ENCODE measurements at regions not wholly inside any gene's neighbourhood (a gene's known extent, or its start where the extent isn't known, plus 50 kb on each side); places are given as distances from the start of the nearest gene placed in this dataset.

DNA sequence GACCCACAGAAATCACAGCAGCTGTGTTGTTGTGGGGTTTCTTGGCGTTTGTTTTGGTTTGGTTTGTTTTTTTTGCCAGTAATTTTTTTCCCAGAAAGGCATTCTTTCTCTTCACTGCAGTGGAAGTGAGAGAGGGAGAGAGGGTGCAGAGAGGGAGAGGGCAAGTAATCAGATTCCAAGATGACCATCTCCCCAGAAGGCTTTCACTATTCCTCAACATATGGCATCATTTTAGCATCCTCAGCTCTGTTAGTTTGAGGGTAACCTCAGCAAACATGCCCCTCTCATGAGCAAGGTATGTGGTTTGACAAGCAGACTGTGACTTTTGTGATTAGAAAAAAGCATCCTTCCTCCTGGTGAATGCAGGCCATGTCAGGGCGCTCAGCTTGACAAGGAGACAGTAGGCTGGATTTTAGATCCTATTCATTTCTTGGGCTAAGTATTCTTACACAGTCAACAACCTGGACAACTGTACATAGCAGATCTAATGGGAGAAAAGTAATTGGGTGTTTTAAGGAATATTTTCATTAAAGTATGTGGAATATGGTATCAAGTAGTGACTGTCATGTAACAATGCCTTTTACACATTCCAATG lies 86.3 kb upstream of the PIK3CG start:
- no peak for DNase-seq
- Mint-ChIP-seq H3K9me3 (no peaks in the 10 kb centered on the region), H3K27me3 (ENCODE audit: low read depth) (no peaks in the 10 kb centered on the region), H3K4me3 (no peak overlapping the region), H3K4me1 (ENCODE audit: low read depth) (peaks cover 4% of the 10 kb centered on the region), H3K27ac (no peak overlapping the region), H3K36me3 (ENCODE audit: low read depth) (no peaks in the 10 kb centered on the region)
- intact Hi-C loops (cut with micrococcal nuclease) = no loop called here
- CTCF ChIA-PET = interaction anchor here (0.6 kb wide), 1 partner anchor 42 kb away, joined by 3 read pairs; no protein-coding TSS in a partner anchor

GRCh38 chr7:106779877-106780276 lies 85.2 kb upstream of the PIK3CG start:
- peak; percentile 26 for DNase-seq
- no peaks in the 10 kb centered on the region for H3K9me3 Mint-ChIP-seq
- H3K36me3 Mint-ChIP-seq (ENCODE audit: low read depth) = no peaks in the 10 kb centered on the region
- H3K27me3 Mint-ChIP-seq (ENCODE audit: low read depth) = no peaks in the 10 kb centered on the region
- intact Hi-C loops (cut with micrococcal nuclease) = loop anchor here (5.0 kb wide), 1 partner anchor 603 kb away; no protein-coding TSS in a partner anchor
- no peak overlapping the region for H3K4me3 Mint-ChIP-seq
- no peak overlapping the region for H3K27ac Mint-ChIP-seq
- CTCF ChIA-PET = interaction anchor here (0.9 to 1.3 kb wide), 2 partner anchors 12 to 13 kb away, joined by 3 to 4 read pairs; no protein-coding TSS in a partner anchor
- peaks cover 2% of the 10 kb centered on the region for H3K4me1 Mint-ChIP-seq (ENCODE audit: low read depth)

DNA sequence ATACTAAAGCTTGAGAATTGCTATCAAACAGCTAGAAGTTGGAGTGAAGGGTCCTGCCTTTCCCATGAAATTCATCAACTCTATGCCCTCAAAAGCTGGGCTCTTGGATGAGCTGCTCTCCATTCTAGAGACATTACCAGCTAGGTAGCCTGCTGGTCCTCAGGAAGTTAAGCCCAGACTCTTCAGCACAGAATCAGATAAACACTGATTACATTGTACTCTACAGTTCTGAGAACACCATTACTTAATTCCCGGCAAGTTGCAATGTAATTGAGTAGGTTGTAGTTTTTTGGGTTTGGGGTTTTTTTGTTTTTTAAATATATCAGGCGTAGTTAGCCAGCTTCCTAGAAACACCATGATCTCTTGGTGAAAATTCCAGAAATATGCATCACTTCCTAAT lies 84.1 kb upstream of the PIK3CG start:
- no peak for DNase-seq
- intact Hi-C loops (cut with micrococcal nuclease) = loop anchor here (5.0 kb wide), 1 partner anchor 604 kb away; no protein-coding TSS in a partner anchor
- no peak overlapping the region for H3K4me3 Mint-ChIP-seq
- CTCF ChIA-PET = no interaction called here
- no peaks in the 10 kb centered on the region for H3K27me3 Mint-ChIP-seq (ENCODE audit: low read depth)
- H3K27ac Mint-ChIP-seq = no peak overlapping the region
- peaks cover 1% of the 10 kb centered on the region for H3K4me1 Mint-ChIP-seq (ENCODE audit: low read depth)
- H3K36me3 Mint-ChIP-seq (ENCODE audit: low read depth) = no peaks in the 10 kb centered on the region
- no peaks in the 10 kb centered on the region for H3K9me3 Mint-ChIP-seq

GRCh38 chr7:106781828-106782544 lies 83.1 kb upstream of the PIK3CG start:
- Mint-ChIP-seq H3K4me1 (ENCODE audit: low read depth) (no peaks in the 10 kb centered on the region), H3K36me3 (ENCODE audit: low read depth) (no peaks in the 10 kb centered on the region), H3K27ac (no peak overlapping the region), H3K4me3 (no peak overlapping the region), H3K9me3 (no peaks in the 10 kb centered on the region), H3K27me3 (ENCODE audit: low read depth) (no peaks in the 10 kb centered on the region)
- CTCF ChIA-PET = no interaction called here
- intact Hi-C loops (cut with micrococcal nuclease) = loop anchor here (5.0 kb wide), 1 partner anchor 605 kb away; no protein-coding TSS in a partner anchor
- no peak for DNase-seq

DNA sequence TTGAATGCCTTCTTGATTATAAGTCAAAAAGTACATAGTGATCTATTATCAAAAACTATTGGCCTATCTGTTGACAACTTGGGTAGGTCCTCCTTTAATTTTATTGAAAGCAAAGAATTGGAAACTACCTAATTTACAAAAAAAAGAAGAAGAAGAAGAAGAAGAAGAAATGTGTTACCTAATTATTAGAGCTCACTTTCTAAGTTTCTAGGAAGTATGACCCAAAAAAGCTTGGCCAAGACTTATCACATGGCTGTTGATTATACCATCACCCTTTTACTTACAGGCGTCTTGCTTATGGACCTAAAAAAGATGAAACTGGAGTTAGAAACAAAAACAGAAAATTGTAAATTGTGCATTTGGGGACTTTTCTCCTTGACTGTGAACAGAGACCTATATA lies 81.8 kb upstream of the PIK3CG start:
- Mint-ChIP-seq H3K36me3 (ENCODE audit: low read depth) (no peaks in the 10 kb centered on the region), H3K4me1 (ENCODE audit: low read depth) (no peaks in the 10 kb centered on the region), H3K9me3 (no peaks in the 10 kb centered on the region), H3K27me3 (ENCODE audit: low read depth) (no peaks in the 10 kb centered on the region), H3K4me3 (no peak overlapping the region), H3K27ac (no peak overlapping the region)
- intact Hi-C loops (cut with micrococcal nuclease) = loop anchor here (5.0 kb wide), 1 partner anchor 606 kb away; no protein-coding TSS in a partner anchor
- no peak for DNase-seq
- CTCF ChIA-PET = no interaction called here

DNA sequence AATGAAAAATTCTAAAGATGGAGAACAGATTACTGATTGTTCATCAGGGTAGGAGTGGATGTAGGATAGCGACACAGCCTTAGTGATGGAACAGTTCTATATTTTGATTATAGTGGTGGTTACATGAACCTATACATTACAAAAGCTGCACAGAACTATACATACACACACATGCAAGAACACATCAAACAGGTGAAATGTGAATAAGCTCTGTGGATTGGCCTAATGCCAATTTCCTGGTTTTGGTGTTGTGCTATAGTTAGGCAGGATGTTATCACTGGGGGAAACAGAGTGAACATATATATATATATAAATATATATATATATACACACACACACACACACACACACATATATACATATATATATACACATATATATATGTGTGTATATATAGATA lies 76.4 kb upstream of the PIK3CG start:
- Mint-ChIP-seq H3K4me3 (no peak overlapping the region), H3K27ac (no peak overlapping the region), H3K36me3 (ENCODE audit: low read depth) (no peaks in the 10 kb centered on the region), H3K27me3 (ENCODE audit: low read depth) (no peaks in the 10 kb centered on the region), H3K4me1 (ENCODE audit: low read depth) (no peaks in the 10 kb centered on the region), H3K9me3 (no peaks in the 10 kb centered on the region)
- CTCF ChIA-PET = interaction anchor here (1.1 to 2.2 kb wide), 2 partner anchors 359 to 364 kb away, joined by 3 to 5 read pairs; no protein-coding TSS in a partner anchor
- intact Hi-C loops (cut with micrococcal nuclease) = no loop called here
- DNase-seq = no peak

- Mint-ChIP-seq H3K4me1 (ENCODE audit: low read depth) (no peaks in the 10 kb centered on the region), H3K4me3 (no peak overlapping the region), H3K9me3 (no peaks in the 10 kb centered on the region), H3K27me3 (ENCODE audit: low read depth) (no peaks in the 10 kb centered on the region), H3K36me3 (ENCODE audit: low read depth) (no peaks in the 10 kb centered on the region), H3K27ac (no peak overlapping the region)
- intact Hi-C loops (cut with micrococcal nuclease) = loop anchor here (5.0 kb wide), 1 partner anchor 251 kb away; the partner anchor contains the start of gene PRKAR2B
- DNase-seq = no peak
- CTCF ChIA-PET = interaction anchor here (0.6 to 1.0 kb wide), 3 partner anchors 54 to 359 kb away, joined by 3 read pairs; no protein-coding TSS in a partner anchor
Observed at GRCh38 chr7:106791526-106791925, 73.6 kb upstream of the PIK3CG start.

- Mint-ChIP-seq H3K27ac (no peak overlapping the region), H3K36me3 (ENCODE audit: low read depth) (no peaks in the 10 kb centered on the region), H3K9me3 (peaks cover 2% of the 10 kb centered on the region), H3K4me3 (no peak overlapping the region), H3K27me3 (ENCODE audit: low read depth) (no peaks in the 10 kb centered on the region), H3K4me1 (ENCODE audit: low read depth) (no peaks in the 10 kb centered on the region)
- intact Hi-C loops (cut with micrococcal nuclease) = loop anchor here (2.0 to 5.0 kb wide), 3 partner anchors 154 to 1086 kb away; partner anchors contain the start of gene PRKAR2B
- DNase-seq = no peak
- CTCF ChIA-PET = interaction anchor here (0.7 to 6.5 kb wide), 14 partner anchors 13 to 364 kb away, joined by 3 to 71 read pairs (median 3); no protein-coding TSS in a partner anchor
Observed at GRCh38 chr7:106792233-106792926, 72.7 kb upstream of the PIK3CG start.

DNA sequence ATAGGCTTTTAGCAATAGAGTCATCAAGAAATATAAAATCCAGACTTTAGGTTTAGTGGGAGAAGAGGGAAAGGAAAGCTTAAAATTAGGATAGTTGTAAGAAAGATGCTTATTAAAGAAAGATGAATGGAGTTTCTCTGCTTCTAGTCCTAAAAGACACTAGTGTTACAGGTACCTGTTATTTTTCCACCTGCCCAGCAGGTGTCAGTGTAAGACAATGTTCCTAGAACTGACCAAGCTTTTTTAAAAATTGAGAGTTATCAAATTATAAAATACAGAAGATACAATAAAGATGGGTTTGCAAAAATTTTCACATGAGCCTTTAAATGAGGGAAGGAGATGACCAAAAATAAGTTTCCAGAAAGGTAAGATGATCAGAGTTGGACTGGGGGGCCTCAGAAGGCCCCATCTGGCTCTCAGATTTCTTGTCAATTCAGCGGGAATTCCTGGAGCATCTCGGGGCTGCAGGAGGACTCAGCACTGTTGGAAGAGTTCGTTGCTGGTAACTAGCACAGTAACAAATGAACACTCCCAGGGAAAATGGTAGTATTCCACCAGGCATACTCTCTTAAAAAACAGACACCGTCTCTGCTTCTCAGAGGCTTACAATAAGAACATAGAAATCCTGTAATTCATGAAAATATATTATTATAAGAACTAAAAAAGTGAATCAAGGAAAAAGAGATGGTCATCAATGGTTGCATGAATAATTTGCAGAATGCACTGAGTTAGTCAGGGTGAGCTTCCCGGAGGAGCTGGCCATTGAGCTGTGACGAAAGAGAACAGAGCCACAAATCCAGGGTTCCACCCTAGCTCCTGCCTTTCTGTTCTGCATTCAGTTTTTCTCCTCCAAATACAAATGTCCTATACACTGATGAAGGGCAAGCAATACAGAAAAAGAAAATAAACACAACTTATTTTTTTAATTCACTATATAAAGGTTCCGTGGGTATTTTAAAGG lies 71.8 kb upstream of the PIK3CG start:
- CTCF ChIA-PET = interaction anchor here (0.7 to 6.5 kb wide), 15 partner anchors 13 to 624 kb away, joined by 3 to 71 read pairs (median 3); no protein-coding TSS in a partner anchor
- H3K27me3 Mint-ChIP-seq (ENCODE audit: low read depth) = no peaks in the 10 kb centered on the region
- H3K9me3 Mint-ChIP-seq = peaks cover 7% of the 10 kb centered on the region
- DNase-seq = peak; percentile 54
- no peaks in the 10 kb centered on the region for H3K36me3 Mint-ChIP-seq (ENCODE audit: low read depth)
- intact Hi-C loops (cut with micrococcal nuclease) = loop anchor here (1.0 to 5.0 kb wide), 5 partner anchors 154 to 1086 kb away; partner anchors contain the start of gene PRKAR2B
- no peak overlapping the region for H3K4me3 Mint-ChIP-seq
- no peaks in the 10 kb centered on the region for H3K4me1 Mint-ChIP-seq (ENCODE audit: low read depth)
- no peak overlapping the region for H3K27ac Mint-ChIP-seq

- H3K9me3 Mint-ChIP-seq = peaks cover 9% of the 10 kb centered on the region
- CTCF ChIA-PET = interaction anchor here (0.6 to 6.5 kb wide), 3 partner anchors 17 to 355 kb away, joined by 3 to 71 read pairs (median 6); no protein-coding TSS in a partner anchor
- no peaks in the 10 kb centered on the region for H3K36me3 Mint-ChIP-seq (ENCODE audit: low read depth)
- no peaks in the 10 kb centered on the region for H3K4me1 Mint-ChIP-seq (ENCODE audit: low read depth)
- no peaks in the 10 kb centered on the region for H3K27me3 Mint-ChIP-seq (ENCODE audit: low read depth)
- intact Hi-C loops (cut with micrococcal nuclease) = loop anchor here (5.0 kb wide), 1 partner anchor 248 kb away; the partner anchor contains the start of gene PRKAR2B
- no peak for DNase-seq
- no peak overlapping the region for H3K4me3 Mint-ChIP-seq
- no peak overlapping the region for H3K27ac Mint-ChIP-seq
Observed at GRCh38 chr7:106794276-106795083, 70.6 kb upstream of the PIK3CG start.

All from activated naive CD4-positive, alpha-beta T cell treated with anti-CD3 and anti-CD28 coated beads for 36 hours (primary cell).